HEK293 (cell line): ENCODE measurements at regions not wholly inside any gene's neighbourhood (a gene's known extent, or its start where the extent isn't known, plus 50 kb on each side); places are given as distances from the start of the nearest gene placed in this dataset.

ENCODE experiments used
- CTCF ChIA-PET: fragments of 350-600 bp; formaldehyde crosslinking; extraction: SDS; loops from one replicate; lab custom pipeline; 2021; ENCODE audit warnings: antibody characterized with exemption; lab: Yijun Ruan, JAX
- POLR2A ChIA-PET: fragments of 300-600 bp; formaldehyde crosslinking; extraction: SDS; loops from one replicate; lab custom pipeline; 2020; ENCODE audit warnings: antibody characterized with exemption, inconsistent platforms; lab: Yijun Ruan, JAX
- H3K27ac ChIP-seq: fragments of 200-500 bp; sonication (Bioruptor generic); 2 replicates; pipeline ENCODE4 v1.5.1; 2014; ENCODE audit warnings: low read depth, low read length, control low read depth, inconsistent platforms; ENCODE audit errors: extremely low read depth
- H3K36me3 ChIP-seq, 2 experiments: fragments of 200-500 bp in 1 of 2; sonication (Bioruptor generic) in 1 of 2; 1 replicate in 1 of 2; 2 replicates in 1 of 2; pipeline ENCODE4 v1.5.1; 2014 to 2017; ENCODE audit warnings: inconsistent platforms in 2 of 2, low read length in 2 of 2; ENCODE audit not compliant: control insufficient read depth in 2 of 2, insufficient read depth in 1 of 2
- H3K4me1 ChIP-seq: fragments of 200-500 bp; sonication (Bioruptor generic); 2 replicates; pipeline ENCODE4 v1.5.1; 2014; ENCODE audit warnings: mild to moderate bottlenecking, low read length, inconsistent platforms; ENCODE audit not compliant: control insufficient read depth, insufficient read depth
- H3K4me3 ChIP-seq: 2 replicates; pipeline ENCODE4 v1.5.1; 2011; ENCODE audit warnings: low read depth, mild to moderate bottlenecking, control low read depth, low read length, moderate library complexity
- H3K9me3 ChIP-seq: fragments of 200-500 bp; sonication (Bioruptor generic); 2 replicates; pipeline ENCODE4 v1.5.1; 2014; ENCODE audit warnings: low read depth, low read length, inconsistent platforms; ENCODE audit not compliant: control insufficient read depth, insufficient read depth
- KLF9 ChIP-seq: fragments of 450-650 bp; formaldehyde crosslinking; IDR thresholded peaks from 2 replicates; pipeline ENCODE4 v1.5.1; 2016; ENCODE audit warnings: missing biosample characterization, missing genetic modification characterization, low read depth
- ZBTB20 ChIP-seq: fragments of 450-650 bp; formaldehyde crosslinking; IDR thresholded peaks from 2 replicates; pipeline ENCODE4 v1.5.1; 2016; ENCODE audit warnings: missing biosample characterization, missing genetic modification characterization
- ZBTB7A ChIP-seq: fragments of 450-650 bp; formaldehyde crosslinking; IDR thresholded peaks from 2 replicates; pipeline ENCODE4 v1.5.1; 2016; ENCODE audit warnings: low read depth, missing biosample characterization, missing genetic modification characterization
- ZNF112 ChIP-seq: fragments of 450-650 bp; formaldehyde crosslinking; IDR thresholded peaks from 2 replicates; pipeline ENCODE4 v1.5.0; 2017; ENCODE audit warnings: missing biosample characterization, missing genetic modification characterization
- ZNF175 ChIP-seq: fragments of 450-650 bp; formaldehyde crosslinking; IDR thresholded peaks from 2 replicates; pipeline ENCODE4 v1.5.1; 2016; ENCODE audit warnings: missing biosample characterization, missing genetic modification characterization
- ZNF2 ChIP-seq: fragments of 450-650 bp; formaldehyde crosslinking; IDR thresholded peaks from 2 replicates; pipeline ENCODE4 v1.5.1; 2016; ENCODE audit warnings: missing biosample characterization, missing genetic modification characterization
- ZNF274 ChIP-seq, 2 experiments: fragments of 200-500 bp in 1 of 2; fragments of 450-650 bp in 1 of 2; sonication (Bioruptor generic) in 1 of 2; formaldehyde crosslinking in 1 of 2; IDR thresholded peaks; 2 replicates each; pipeline versions ENCODE4 v1.5.1 to v1.6.1; 2014 to 2016; ENCODE audit warnings: borderline replicate concordance in 1 of 2, inconsistent platforms in 1 of 2, low read length in 1 of 2, missing biosample characterization in 1 of 2, missing genetic modification characterization in 1 of 2
- ZNF350 ChIP-seq: fragments of 450-650 bp; formaldehyde crosslinking; IDR thresholded peaks from 2 replicates; pipeline ENCODE4 v1.5.0; 2017; ENCODE audit warnings: missing biosample characterization, mild to moderate bottlenecking, missing genetic modification characterization
- ZNF391 ChIP-seq: fragments of 450-650 bp; formaldehyde crosslinking; IDR thresholded peaks from 2 replicates; pipeline ENCODE4 v1.5.1; 2016; ENCODE audit warnings: low read depth, missing biosample characterization, missing genetic modification characterization, borderline replicate concordance
- ZNF404 ChIP-seq: fragments of 450-650 bp; formaldehyde crosslinking; IDR thresholded peaks from 2 replicates; pipeline ENCODE4 v1.5.1; 2017; ENCODE audit warnings: missing biosample characterization, missing genetic modification characterization
- ZNF433 ChIP-seq: fragments of 450-650 bp; formaldehyde crosslinking; IDR thresholded peaks from 2 replicates; pipeline ENCODE4 v1.5.1; 2016; ENCODE audit warnings: missing biosample characterization, missing genetic modification characterization, low read depth
- ZNF529 ChIP-seq: fragments of 450-650 bp; formaldehyde crosslinking; IDR thresholded peaks from 2 replicates; pipeline ENCODE4 v1.5.1; 2017; ENCODE audit warnings: missing genetic modification characterization, missing biosample characterization; ENCODE audit not compliant: insufficient replicate concordance
- ZNF548 ChIP-seq: fragments of 450-650 bp; formaldehyde crosslinking; IDR thresholded peaks from 2 replicates; pipeline ENCODE4 v1.5.1; 2016; ENCODE audit warnings: missing biosample characterization, missing genetic modification characterization
- ZNF654 ChIP-seq: fragments of 450-650 bp; formaldehyde crosslinking; IDR thresholded peaks from 2 replicates; pipeline ENCODE4 v1.5.1; 2016; ENCODE audit warnings: low read depth, missing biosample characterization, missing genetic modification characterization
- ZNF76 ChIP-seq: fragments of 450-650 bp; formaldehyde crosslinking; IDR thresholded peaks from 2 replicates; pipeline ENCODE4; 2016; ENCODE audit warnings: low read depth, missing biosample characterization, missing genetic modification characterization, borderline replicate concordance
- ZNF792 ChIP-seq: fragments of 450-650 bp; formaldehyde crosslinking; IDR thresholded peaks from 2 replicates; pipeline ENCODE4 v1.5.1; 2016; ENCODE audit warnings: missing biosample characterization, missing genetic modification characterization
- ZNF830 ChIP-seq: fragments of 450-650 bp; IDR thresholded peaks from 2 replicates; pipeline ENCODE4 v1.5.0; 2018; ENCODE audit warnings: missing biosample characterization, missing genetic modification characterization, low read depth, mild to moderate bottlenecking, moderate library complexity
- ZSCAN16 ChIP-seq: fragments of 450-650 bp; formaldehyde crosslinking; IDR thresholded peaks from 2 replicates; pipeline ENCODE4 v1.5.1; 2016; ENCODE audit warnings: missing biosample characterization, missing genetic modification characterization
- ZSCAN23 ChIP-seq: fragments of 450-650 bp; formaldehyde crosslinking; IDR thresholded peaks from 2 replicates; pipeline ENCODE4 v1.5.1; 2016; ENCODE audit warnings: missing biosample characterization, missing genetic modification characterization
- TF ChIP-seq, protein P1 (sequence below): fragments of 450-650 bp; formaldehyde crosslinking; IDR thresholded peaks from 2 replicates; pipeline ENCODE4 v1.5.1; 2017; ENCODE audit warnings: missing biosample characterization, missing genetic modification characterization
- TF ChIP-seq, protein P2 (sequence below): fragments of 450-650 bp; formaldehyde crosslinking; IDR thresholded peaks from 2 replicates; pipeline ENCODE4 v1.5.1; 2016; ENCODE audit warnings: missing biosample characterization, missing genetic modification characterization, low read depth
- TF ChIP-seq, protein P3 (sequence below): fragments of 450-650 bp; formaldehyde crosslinking; IDR thresholded peaks from 2 replicates; pipeline ENCODE4 v1.5.1; 2016; ENCODE audit warnings: missing biosample characterization, missing genetic modification characterization
- TF ChIP-seq, protein P4 (sequence below): fragments of 450-650 bp; formaldehyde crosslinking; IDR thresholded peaks from 2 replicates; pipeline ENCODE4 v1.5.1; 2016; ENCODE audit warnings: missing biosample characterization, missing genetic modification characterization

DNA sequence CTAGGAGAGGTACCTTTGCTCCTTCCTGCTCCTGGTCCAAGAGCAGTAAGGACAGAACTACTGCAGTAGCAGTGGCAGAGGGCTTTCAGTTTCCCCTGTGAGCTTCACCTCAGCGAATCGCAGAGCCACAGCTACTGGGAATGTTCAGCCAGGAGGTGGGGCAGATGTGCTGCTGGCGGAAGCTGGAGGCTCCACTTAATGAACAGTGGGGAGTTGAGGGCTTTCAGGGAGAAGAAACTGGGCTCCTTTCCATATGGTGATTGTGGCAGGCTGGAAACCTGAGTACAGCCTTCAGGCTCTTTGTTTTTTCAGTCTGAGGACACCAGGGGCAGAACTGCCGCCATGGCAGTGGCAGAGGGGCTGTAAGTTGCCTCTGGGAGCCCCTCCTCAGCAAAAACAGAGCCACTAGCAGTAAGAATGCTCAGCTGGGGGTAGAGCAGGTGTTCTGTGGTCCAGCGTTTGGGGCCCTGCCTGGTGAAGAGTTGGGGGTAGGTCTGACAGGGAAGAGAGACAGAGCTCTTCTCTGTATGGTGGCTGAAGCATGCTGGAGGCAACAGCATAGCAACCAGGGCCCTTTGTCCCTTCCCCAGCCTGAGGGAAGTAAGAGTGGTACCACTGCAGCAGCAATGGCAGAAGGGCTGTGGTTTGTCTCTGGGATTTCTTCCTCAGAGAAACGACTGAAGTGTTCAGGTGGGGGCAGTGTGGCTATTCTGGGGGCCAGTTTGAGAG lies 106.0 kb upstream of the GRXCR1 start:
- POLR2A ChIA-PET, result no interaction called here
- Histone ChIP-seq H3K9me3 (no peaks in the 10 kb centered on the region), H3K4me1 (no peaks in the 10 kb centered on the region), H3K4me3 (no peak overlapping the region), H3K36me3 (no peaks in the 10 kb centered on the region), H3K27ac (no peak overlapping the region)
- CTCF ChIA-PET, result no interaction called here
- TF ChIP-seq ZNF2 (tag by site-specific recombination) (no peak), ZSCAN23 (no peak), ZNF433 (tag by site-specific recombination) (no peak), ZNF274 (IDR thresholded peaks at IDR 0.05; ENCODE audit: low read length) (no peak), ZNF274 (tag by site-specific recombination; IDR thresholded peaks at IDR 0.05; ENCODE audit: borderline replicate concordance) (no peak), ZNF792 (tag by site-specific recombination) (no peak), ZNF404 (tag by site-specific recombination) (no peak), ZNF76 (tag by site-specific recombination) (no peak), ZNF529 (tag by site-specific recombination) (no peak), ZBTB7A (no peak), ZNF112 (tag by site-specific recombination) (no peak), KLF9 (no peak), ZNF175 (tag by site-specific recombination) (no peak), ZNF350 (tag by site-specific recombination) (no peak), ZSCAN16 (tag by site-specific recombination) (no peak), ZNF654 (tag by site-specific recombination) (no peak)
- TF ChIP-seq, protein P1, sequence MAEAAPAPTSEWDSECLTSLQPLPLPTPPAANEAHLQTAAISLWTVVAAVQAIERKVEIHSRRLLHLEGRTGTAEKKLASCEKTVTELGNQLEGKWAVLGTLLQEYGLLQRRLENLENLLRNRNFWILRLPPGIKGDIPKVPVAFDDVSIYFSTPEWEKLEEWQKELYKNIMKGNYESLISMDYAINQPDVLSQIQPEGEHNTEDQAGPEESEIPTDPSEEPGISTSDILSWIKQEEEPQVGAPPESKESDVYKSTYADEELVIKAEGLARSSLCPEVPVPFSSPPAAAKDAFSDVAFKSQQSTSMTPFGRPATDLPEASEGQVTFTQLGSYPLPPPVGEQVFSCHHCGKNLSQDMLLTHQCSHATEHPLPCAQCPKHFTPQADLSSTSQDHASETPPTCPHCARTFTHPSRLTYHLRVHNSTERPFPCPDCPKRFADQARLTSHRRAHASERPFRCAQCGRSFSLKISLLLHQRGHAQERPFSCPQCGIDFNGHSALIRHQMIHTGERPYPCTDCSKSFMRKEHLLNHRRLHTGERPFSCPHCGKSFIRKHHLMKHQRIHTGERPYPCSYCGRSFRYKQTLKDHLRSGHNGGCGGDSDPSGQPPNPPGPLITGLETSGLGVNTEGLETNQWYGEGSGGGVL (tag by site-specific recombination), result no peak
- TF ChIP-seq, protein P2, sequence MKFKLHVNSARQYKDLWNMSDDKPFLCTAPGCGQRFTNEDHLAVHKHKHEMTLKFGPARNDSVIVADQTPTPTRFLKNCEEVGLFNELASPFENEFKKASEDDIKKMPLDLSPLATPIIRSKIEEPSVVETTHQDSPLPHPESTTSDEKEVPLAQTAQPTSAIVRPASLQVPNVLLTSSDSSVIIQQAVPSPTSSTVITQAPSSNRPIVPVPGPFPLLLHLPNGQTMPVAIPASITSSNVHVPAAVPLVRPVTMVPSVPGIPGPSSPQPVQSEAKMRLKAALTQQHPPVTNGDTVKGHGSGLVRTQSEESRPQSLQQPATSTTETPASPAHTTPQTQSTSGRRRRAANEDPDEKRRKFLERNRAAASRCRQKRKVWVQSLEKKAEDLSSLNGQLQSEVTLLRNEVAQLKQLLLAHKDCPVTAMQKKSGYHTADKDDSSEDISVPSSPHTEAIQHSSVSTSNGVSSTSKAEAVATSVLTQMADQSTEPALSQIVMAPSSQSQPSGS (tag by site-specific recombination), result no peak

DNA sequence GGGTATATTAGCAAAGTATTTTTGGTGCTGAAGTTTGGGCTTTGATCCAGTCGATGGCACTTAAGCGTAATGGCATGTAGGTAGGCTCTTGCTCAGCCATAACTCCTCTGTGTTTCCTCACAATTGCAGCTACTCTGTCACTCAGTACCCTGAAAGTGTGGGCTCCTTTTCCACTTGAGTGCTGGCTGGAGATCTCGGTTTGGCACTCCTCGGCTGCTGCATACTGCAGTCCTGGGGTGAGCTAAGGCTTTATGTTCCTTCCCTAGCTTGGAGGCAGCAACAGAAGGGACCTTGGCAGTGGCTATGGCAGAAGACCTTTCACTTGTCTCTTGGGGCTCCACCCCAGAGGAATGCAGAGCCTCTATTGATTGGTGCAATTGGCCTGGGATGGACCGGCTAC lies 106.7 kb upstream of the GRXCR1 start:
- Histone ChIP-seq H3K9me3 (no peaks in the 10 kb centered on the region), H3K4me1 (no peaks in the 10 kb centered on the region), H3K27ac (no peak overlapping the region), H3K36me3 (no peaks in the 10 kb centered on the region), H3K4me3 (no peak overlapping the region)
- ChIA-PET POLR2A (no interaction called here), CTCF (no interaction called here)
- TF ChIP-seq ZNF830 (no peak), ZBTB20 (no peak), ZNF548 (no peak), ZNF391 (tag by site-specific recombination) (no peak), ZNF529 (tag by site-specific recombination) (no peak)
- TF ChIP-seq, protein P3, sequence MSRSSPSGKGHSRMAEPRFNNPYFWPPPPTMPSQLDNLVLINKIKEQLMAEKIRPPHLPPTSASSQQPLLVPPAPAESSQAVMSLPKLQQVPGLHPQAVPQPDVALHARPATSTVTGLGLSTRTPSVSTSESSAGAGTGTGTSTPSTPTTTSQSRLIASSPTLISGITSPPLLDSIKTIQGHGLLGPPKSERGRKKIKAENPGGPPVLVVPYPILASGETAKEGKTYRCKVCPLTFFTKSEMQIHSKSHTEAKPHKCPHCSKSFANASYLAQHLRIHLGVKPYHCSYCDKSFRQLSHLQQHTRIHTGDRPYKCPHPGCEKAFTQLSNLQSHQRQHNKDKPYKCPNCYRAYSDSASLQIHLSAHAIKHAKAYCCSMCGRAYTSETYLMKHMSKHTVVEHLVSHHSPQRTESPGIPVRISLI, result no peak
- TF ChIP-seq, protein P4, sequence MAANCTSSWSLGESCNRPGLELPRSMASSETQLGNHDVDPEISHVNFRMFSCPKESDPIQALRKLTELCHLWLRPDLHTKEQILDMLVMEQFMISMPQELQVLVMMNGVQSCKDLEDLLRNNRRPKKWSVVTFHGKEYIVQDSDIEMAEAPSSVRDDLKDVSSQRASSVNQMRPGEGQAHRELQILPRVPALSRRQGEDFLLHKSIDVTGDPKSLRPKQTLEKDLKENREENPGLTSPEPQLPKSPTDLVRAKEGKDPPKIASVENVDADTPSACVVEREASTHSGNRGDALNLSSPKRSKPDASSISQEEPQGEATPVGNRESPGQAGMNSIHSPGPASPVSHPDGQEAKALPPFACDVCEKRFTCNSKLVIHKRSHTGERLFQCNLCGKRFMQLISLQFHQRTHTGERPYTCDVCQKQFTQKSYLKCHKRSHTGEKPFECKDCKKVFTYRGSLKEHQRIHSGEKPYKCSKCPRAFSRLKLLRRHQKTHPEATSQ (tag by site-specific recombination), result no peak
